ENCODE measurements at regions not wholly inside any gene's neighbourhood (a gene's known extent, or its start where the extent isn't known, plus 50 kb on each side); places are given as distances from the start of the nearest gene placed in this dataset.
"Not testable (repeated sequence)": the region's sequence is repeated elsewhere in the genome, so short reads cannot be mapped to it uniquely, and the experiment has no call there.

DNA sequence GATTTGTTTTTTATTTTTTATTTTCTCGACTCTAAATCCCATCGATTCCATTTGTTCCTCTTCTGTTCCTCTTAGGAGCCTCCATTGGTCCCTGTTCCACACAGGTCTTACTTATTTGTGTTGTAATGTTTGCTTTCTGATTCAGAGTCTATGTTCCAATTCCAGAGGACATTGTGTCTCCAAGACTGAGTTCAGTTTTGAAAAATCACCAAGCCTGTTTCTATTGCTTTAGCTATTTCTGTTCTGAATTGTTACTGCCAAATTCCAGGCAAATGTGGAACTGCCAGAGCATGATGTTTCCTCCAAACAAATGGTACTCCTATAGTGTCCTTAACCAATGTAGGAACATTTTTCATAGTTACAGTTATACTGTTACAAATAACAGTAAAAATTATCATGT lies 270.9 kb upstream of the SPTLC3 start:
- no peak for DNase-seq (ENCODE audit: low spot score)

DNA sequence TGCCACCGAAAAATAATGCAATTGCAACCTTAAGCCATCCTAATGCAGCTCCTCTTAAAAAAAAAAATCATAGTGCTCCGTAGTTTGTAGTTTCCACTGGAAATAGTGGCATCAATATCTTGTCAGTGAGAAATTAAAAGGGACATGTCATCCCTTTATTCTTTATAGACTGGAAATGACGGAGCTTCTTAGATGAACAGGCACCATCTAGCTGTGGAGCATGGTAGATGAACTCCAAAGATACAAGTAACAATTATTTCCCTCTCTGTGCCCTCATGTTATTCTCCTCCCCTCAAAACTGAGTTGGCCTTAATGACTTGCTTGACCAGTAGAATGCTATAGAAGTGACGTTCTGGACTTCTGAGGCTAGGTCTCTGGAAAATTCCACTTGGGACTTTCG lies 268.1 kb upstream of the SPTLC3 start:
- DNase-seq (ENCODE audit: low spot score): no peak

DNA sequence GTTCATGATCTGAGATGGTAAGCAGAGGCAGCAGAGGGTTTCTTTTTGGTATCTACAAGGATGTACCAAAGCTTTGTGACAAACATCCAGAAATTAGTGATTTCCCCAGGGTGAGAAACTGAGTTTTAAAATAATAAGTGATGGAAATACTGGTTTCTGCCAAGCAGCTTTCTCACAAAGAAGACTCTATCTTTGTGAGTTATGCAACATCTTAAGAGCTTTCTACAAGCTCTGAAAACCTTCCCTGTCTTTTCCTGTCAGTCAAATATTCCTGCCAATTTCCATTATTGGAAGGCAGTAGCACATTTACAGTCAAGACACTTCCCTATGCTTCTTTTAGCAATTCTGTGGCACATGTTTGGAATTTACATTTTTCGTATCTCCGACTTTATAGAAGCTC lies 264.7 kb upstream of the SPTLC3 start:
- DNase-seq (ENCODE audit: low spot score): no peak

DNA sequence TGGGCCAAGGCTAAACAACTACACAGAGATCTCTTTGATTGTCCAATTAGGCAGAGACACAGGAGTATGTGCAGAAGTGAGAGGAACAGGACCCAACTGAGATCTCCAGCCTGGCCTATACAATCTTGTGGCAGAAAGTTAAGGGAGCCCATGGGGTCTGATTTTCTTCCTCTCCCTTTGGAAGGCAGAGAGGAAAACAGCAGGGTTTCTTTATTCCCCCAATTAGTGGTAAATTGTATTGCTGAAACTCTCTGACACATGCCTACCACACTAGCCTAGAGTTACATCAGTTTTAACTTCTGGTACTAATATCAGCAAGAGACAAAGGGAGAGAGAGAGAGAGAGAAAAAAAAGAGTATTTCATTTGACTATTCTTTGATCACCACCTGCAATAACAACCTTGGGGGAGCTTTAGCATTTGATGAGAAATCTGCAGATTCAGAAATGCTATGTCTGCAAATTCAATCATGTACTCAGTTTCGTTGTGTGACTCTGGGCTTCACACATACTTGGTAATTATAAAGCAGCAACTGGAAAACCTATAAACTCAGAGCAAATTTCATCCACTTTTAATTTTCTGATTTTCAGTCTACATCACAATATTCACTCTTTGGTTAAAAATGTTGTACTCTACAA lies 260.3 kb upstream of the SPTLC3 start:
- no peak for DNase-seq (ENCODE audit: low spot score)

DNA sequence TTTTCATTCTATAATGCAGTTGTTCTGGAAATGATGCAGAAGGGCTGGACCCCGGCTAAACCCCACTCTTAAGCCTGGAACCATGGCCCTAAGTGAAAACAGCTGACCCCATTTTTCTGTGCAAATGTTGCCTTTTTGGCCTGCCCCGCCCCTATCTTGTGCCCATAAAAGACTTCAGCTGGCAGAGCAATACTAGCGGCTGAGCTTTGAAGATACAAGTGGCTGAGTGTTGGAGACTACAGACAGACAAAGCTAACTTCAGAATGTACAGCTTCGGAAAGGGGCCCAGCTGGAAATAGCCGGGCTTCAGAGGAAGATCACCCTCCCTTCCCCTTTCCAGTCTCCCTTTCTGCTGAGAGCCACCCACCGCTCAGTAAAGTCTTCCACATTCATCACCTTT lies 258.6 kb upstream of the SPTLC3 start:
- no peak for DNase-seq (ENCODE audit: low spot score)

DNA sequence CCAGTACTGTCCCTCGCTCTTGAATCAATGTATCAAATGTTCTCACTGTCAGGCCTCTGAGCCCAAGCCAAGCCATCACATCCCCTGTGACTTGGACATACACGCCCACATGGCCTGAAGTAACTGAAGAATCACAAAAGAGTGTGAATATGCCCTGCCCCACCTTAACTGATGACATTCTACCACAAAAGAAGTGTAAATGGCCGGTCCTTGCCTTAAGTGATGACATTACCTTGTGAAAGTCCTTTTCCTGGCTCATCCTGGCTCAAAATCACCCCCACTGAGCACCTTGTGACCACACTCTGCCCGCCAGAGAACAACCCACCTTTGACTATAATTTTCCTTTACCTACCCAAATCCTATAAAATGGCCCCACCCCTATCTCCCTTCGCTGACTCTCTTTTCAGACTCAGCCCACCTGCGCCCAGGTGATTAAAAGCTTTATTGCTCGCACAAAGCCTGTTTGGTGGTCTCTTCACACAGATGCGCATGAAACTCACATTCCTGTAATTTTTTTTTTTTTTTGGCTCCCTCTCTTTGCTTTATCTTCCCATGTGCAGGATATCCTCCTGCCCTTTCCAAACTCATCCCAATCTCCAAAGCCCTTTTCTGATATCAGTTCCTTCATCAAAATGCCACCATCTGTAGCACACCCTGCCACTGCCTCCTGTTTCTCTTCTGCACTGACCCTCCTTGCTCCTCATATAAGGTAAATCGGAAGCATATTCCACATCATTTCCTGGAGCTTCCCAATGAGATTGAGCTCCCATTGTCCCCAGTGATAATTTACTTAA lies 255.7 kb upstream of the SPTLC3 start:
- not testable (repeated sequence) for DNase-seq (ENCODE audit: low spot score)

DNA sequence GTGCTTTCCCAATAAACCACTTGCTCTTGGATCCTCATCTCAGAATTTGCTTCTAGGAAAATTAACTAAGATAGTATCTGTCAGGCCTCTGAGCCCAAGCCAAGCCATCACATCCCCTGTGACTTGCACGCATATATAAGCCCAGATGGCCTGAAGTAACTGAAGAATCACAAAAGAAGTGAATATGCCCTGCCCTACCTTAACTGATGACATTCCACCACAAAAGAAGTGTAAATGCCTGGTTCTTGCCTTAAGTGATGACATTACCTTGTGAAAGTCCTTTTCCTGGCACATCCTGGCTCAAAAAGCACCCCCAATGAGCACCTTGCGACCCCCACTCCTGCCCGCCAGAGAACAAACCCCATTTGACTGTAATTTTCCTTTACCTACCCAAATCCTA lies 255.0 kb upstream of the SPTLC3 start:
- DNase-seq (ENCODE audit: low spot score): not testable (repeated sequence)

DNA sequence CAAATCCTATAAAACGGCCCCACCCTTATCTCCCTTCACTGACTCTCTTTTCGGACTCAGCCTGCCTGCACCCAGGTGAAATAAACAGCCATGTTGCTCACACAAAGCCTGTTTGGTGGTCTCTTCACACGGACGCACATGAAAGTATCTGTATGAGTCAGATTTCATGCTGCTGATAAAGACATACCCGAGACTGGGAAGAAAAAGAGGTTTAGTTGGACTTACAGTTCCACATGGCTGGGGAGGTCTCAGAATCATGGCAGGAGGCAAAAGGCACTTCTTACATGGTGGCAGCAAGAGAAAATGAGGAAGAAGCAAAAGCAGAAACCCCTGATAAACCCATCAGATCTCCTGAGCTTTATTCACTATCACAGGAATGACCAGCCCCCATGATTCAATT lies 249.3 kb upstream of the SPTLC3 start:
- DNase-seq (ENCODE audit: low spot score): not testable (repeated sequence)

DNA sequence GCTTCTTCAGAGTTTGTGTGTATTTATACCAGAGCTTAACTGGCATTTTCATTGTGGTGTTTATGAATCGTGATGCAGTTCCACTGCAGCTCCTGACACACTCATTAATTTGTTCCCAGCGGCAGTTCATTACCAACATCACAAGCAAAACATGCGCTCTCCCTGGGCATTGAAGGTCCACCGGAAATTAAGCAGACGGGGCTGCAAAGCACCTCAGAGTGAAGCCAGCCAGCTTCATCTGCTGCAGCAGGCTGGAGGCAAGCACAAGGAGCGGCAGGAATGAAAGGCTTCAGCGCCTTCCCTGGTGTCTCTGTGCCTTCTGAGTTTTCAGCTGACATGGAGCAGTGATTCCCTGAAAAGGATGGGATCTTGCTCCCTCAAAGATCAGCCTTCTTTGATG lies 246.0 kb upstream of the SPTLC3 start:
- DNase-seq (ENCODE audit: low spot score): no peak

DNA sequence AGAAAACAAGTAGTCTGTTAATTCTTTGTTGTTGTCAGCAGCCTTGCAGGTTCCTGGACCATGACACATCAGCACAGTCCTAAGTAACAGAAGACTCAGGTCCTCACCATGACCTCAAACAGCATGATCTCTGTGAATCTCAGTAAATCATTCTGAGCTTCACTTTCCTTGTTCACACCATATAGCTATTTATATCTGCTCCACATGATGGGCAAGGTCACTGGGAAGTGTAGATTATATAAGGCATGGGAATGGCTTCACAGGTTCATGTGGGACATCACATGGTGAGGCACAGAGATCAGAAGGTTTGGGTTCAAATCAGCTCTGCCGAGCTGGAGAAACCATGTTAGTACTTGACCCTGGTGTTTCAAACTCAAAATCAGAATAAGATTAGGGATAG lies 245.4 kb upstream of the SPTLC3 start:
- no peak for DNase-seq (ENCODE audit: low spot score)

DNA sequence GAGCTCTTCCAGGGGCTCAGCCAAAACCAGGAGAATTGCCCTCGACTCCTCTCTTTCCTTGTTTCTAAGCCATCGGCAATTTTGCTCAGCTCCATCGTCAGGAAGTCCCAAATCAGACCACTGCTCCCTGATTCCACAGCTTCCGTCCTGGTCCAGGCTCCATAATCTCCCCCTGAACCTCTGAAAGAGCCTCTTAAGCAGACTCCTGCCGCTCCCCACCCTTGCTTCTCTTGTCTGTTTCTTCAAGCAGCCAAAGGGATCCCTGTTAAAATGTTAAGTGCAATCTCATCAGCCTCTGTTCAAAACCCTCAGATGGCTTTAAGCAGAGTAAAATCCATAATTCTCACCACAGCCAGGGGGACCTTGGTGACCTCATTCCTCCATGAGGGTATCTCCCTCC lies 244.7 kb upstream of the SPTLC3 start:
- DNase-seq (ENCODE audit: low spot score): no peak

DNA sequence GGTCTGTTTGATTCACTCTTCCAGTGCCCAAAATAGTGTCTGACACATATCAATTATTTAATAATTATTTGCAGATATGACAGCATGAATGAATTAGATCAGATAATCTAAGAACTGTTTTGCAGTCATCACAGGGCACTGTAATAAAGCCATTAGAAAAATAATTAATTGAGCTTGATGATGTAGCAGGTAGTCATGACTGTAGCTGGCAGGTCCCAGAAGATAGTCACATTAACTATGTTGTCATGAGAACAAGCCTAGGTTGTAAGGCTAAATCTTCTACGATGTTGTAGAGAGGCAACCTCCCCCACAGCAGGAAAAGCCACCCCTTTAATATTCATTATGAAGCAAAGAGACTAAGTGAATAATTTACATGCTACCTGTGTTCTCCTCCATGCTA lies 243.9 kb upstream of the SPTLC3 start:
- no peak for DNase-seq (ENCODE audit: low spot score)

DNA sequence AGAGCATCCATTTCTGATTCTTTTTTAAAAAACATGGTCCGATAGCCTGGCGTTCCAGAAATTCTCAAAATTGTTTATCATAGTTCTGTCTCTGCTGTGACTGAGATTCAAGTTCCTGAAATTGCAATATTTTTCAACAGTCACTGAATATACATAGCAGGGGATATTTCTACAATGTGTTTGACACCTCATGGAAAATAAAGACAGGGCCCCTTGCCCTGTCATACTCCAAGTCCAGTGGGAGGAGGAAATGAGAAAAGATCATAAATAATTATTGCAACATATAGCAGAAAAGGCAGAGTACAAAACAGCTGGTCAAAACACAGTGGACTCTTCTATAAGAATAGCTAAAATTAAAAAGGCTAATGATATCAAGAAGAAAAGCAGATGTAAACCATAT lies 234.8 kb upstream of the SPTLC3 start:
- DNase-seq (ENCODE audit: low spot score): no peak

DNA sequence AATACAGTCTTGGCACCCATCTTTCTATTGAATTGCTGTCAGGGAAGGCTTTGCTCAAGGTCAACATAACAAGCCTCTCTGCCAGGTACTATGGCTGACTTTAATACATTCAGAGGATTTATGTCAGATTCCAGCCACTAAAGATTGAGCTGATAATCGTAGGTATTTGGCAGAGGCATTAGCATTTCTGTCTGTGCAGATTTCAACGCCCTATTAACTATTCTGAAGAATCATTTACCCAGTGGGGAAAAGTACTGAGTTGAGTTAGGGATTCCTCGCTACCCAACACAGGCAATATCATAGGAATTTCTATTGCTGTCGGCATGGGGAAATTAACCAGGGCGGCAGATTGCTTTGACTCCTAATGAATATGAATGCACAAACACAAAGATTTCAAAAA lies 233.7 kb upstream of the SPTLC3 start:
- DNase-seq (ENCODE audit: low spot score): no peak

DNA sequence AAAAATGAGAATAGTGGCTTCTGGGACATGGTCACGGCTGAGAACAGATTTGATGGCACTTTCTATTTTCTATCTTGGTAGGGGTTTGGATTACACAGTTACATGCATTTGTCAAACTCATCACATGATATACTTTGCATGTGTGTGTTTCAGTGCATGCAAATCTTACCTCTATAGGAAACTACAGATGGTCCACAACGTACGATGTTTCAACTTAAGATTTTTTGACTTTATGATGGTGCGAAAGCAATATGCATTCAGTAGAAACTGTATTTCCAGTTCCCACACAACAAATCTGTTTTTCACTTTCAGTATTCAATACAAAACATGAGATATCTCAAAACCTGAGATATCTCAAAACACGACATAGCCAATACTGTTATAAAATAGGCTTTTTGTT lies 231.8 kb upstream of the SPTLC3 start:
- no peak for DNase-seq (ENCODE audit: low spot score)

DNA sequence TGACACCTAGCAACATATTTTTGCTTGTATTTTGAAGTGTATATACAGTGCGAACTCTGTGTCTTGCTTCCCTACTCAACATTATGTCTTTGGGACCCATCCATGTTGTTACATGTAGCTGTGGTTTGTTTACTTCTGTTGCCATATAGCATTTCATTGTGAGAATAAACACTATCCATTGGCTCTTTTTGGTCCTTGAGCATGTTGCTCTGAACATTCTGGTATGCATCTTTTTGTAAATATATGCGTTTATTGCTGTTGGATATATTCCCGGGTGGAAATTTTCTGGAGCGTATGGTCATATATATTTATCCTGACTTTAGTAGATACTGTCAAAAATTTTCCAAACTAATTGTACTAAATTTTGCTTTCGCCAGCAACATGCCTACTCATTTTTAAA lies 222.5 kb upstream of the SPTLC3 start:
- DNase-seq (ENCODE audit: low spot score): no peak

DNA sequence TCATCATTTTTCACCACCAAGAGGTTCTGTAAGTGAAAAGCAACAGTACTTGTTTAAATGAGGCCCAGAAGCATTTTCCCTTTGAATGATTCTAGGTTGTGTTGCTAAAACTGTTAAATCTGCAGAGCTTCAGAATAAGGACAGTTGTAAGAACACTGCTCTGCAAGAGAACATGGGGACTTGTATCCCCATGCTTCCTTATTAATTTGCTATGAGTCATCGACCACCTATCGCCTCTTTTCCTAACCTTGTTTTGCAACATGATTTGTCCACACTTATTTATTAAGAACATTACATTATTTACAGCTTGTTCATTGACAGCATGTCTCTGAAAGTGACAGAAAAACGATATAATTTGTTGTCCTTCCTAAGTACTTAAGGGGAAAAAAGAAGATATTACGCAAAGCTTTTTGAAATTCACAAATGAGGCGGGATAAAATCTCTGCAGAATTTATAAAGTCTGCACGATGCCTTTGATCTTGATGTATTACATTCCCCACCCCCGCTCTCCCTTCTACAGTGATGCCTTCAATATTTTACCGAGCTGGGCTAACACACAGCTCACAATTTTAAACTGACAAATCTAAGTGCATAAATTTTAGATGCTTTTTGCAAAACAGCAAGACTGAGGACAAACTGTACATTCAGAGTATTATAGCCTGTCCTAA lies 220.0 kb upstream of the SPTLC3 start:
- DNase-seq (ENCODE audit: low spot score): no peak

DNA sequence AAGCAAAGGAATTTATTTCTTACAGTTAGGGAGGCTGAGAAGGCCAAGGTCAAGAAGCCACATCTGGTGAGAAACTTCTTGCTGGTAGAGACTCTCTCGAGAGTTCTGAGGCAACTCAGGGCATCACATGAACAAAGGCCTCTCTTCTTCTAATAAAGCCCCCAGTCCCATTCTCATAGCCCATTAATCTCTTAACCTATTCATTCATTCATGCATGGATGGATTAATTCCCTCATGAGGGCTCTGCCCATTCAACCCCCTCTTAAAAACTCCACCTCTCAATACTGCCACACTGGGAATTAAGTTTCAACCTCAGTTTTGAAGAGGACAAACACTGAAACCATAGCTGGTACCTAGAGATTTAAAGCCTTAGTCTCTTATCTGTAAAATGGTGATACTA lies 217.9 kb upstream of the SPTLC3 start:
- no peak for DNase-seq (ENCODE audit: low spot score)

DNA sequence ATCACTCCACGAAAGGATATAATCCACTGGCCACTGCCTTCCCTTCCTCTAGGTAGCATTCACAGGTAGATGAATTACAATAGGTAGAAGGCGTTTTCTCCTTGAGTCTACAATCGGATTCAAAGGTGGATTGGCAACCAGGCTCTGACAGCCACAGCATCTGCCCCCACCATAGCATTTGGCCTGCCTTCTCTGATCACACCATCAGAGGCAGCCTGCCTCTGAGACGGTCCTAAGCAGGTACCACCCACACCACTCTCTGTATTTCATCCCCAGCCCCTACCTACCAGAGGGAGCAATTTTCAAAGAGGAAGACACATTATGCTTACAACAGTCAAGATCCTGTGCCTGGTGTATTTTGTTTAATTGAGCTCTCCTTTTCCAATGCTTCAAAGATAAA lies 210.5 kb upstream of the SPTLC3 start:
- no peak for DNase-seq (ENCODE audit: low spot score)

DNA sequence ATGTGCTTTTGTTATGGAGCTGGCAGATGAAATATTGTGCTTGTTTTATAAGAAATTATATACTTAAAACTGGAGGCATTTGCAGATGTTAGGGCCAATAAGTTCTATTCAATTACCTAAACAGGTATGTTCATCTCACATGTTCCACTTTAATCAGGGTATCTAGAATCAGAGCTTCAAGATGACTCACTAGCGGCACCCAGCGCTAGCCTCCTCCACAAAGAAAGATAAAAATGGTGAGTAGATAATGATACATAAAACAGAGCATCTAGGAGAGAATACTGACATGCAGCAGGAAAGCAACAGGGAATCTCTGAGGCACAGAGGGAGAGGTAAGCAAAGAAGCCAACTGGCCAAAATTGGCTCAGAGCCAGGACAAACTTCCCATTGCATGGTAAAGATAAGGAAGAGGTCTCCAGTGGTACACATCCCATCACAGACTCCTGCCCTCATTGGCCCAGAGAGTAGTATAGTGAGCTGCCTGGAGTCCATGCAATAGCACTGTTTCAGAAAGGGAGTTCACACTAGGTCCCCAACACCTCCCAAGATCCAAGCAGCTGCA lies 200.7 kb upstream of the SPTLC3 start:
- no peak for DNase-seq (ENCODE audit: low spot score)

DNA sequence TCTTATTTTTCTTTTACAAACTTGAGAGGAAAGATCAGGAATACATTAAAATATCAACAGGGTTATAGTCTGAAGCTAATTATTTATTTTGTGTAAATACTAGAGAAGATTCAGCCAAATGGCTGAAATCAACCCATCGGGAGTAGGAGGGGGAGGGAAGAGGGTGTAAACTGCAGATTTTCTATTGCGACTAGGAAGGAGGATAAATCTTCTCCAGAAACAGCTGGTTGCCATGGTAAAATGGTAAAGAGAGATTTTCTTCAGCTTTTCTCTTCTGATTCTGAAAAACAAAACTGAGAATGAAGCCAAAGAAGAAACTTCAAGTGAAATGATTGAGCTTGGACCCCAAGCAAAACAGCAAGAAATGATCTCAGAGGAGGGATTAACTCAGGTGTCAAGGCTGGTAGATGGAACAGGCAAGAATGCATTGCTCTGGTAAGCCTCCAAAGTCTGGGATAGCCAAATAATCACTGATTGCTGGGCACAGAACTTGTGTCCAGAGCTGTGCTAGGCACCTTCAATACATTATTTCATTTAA lies 193.5 kb upstream of the SPTLC3 start:
- DNase-seq (ENCODE audit: low spot score): no peak

DNA sequence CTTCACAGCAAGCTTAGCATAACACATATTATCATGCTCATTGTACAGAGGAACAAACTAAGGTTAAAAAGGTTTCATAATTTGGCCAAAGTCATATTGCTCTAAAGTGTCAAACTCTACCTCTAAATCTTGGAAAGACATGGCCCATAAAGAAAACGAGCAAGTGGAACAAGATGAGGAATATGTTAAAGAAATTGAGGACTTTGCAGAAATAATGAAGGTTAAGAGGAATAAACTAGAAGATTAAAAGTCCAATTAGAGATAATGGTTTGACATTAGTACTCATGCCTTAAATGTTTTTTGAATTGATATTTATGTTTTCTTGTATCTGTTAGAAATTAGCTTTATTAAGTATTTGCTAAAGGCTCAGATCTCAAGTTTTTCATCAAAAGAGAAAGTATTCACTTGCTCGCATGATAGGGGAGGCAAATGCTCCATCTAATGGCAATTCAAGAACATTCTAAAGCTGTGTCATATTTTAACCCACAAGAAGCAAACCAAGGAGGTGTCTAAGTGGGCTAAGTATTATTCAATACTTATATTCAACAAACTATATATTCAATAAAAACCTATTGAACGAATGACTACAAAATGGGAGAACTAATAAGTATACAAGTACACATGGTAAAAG lies 192.9 kb upstream of the SPTLC3 start:
- DNase-seq (ENCODE audit: low spot score): no peak
